ENCODE measurements at regions not wholly inside any gene's neighbourhood (a gene's known extent, or its start where the extent isn't known, plus 50 kb on each side); places are given as distances from the start of the nearest gene placed in this dataset.

DNA sequence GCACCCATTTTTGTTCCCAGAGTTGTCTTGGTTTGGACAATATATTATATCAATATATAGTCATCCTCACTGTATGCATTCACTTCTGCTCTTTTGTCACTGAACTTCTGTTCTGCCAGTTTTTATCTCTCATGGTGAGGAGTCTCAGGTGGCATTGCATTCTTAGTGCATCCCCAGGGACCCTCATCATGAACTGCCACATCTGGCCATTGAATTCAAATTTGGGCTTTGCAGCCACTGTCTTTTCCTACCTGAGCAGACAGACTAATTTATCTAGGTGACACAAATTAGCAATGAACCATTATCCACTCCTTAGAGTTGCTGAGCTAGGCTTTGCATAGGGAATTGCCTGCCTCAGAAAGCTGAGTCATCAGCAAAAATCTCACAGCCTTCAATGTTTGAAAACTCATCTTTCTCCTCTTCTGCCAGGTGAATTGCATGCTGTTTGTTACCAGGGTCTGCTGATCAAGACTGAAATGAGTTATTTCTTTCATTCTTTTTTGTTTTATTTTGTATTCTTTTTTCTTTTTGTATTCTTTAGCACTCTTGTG is 316.8 kb upstream of the MTPN start:
- TF ChIP-seq POLR2A (IDR thresholded peaks at IDR 0.05; ENCODE audit: extremely low read depth, insufficient read length): no peak
- TF ChIP-seq, protein P1, sequence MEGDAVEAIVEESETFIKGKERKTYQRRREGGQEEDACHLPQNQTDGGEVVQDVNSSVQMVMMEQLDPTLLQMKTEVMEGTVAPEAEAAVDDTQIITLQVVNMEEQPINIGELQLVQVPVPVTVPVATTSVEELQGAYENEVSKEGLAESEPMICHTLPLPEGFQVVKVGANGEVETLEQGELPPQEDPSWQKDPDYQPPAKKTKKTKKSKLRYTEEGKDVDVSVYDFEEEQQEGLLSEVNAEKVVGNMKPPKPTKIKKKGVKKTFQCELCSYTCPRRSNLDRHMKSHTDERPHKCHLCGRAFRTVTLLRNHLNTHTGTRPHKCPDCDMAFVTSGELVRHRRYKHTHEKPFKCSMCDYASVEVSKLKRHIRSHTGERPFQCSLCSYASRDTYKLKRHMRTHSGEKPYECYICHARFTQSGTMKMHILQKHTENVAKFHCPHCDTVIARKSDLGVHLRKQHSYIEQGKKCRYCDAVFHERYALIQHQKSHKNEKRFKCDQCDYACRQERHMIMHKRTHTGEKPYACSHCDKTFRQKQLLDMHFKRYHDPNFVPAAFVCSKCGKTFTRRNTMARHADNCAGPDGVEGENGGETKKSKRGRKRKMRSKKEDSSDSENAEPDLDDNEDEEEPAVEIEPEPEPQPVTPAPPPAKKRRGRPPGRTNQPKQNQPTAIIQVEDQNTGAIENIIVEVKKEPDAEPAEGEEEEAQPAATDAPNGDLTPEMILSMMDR (IDR thresholded peaks at IDR 0.05; ENCODE audit: low read depth, low read length): no peak
- TF ChIP-seq, protein P2, sequence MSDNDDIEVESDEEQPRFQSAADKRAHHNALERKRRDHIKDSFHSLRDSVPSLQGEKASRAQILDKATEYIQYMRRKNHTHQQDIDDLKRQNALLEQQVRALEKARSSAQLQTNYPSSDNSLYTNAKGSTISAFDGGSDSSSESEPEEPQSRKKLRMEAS (IDR thresholded peaks at IDR 0.05; ENCODE audit: low read depth, low read length): no peak
- no peak for TF ChIP-seq MYC (IDR thresholded peaks at IDR 0.05; ENCODE audit: low read depth, low read length)

DNA sequence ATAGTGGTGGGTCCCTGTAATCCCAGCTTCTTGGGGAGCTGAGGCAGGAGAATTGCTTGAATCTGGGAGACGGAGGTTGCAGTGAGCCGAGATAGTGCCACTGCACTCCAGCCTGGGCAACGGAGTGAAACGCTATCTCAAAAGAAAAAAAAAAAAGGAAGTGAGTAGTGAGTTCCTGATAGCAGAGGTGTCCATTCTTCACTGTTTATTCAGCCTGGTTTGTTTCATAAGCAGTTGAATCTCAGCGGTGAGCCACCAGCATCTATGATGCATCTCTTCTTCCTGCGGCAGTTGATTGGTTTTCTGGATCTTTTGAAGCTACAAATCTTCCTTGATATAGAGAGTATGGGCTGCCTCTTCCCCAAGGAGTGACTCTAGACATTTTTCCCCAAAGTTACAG is 316.1 kb upstream of the MTPN start:
- DNase-seq (ENCODE audit: low read depth): no peak
- H3K4me3 ChIP-seq (ENCODE audit: low read depth, low read length): no peak overlapping the region
- TF ChIP-seq, protein P1 (IDR thresholded peaks at IDR 0.05; ENCODE audit: low read depth, low read length): no peak
- TF ChIP-seq, protein P2 (IDR thresholded peaks at IDR 0.05; ENCODE audit: low read depth, low read length): no peak
- no peak for TF ChIP-seq POLR2A (IDR thresholded peaks at IDR 0.05; ENCODE audit: extremely low read depth, insufficient read length)

More for the DNA sequence above, 316.8 kb upstream of the MTPN start:
- no peak overlapping the region for H3K4me3 ChIP-seq (ENCODE audit: low read depth, low read length)
- DNase-seq (ENCODE audit: low read depth): no peak

DNA sequence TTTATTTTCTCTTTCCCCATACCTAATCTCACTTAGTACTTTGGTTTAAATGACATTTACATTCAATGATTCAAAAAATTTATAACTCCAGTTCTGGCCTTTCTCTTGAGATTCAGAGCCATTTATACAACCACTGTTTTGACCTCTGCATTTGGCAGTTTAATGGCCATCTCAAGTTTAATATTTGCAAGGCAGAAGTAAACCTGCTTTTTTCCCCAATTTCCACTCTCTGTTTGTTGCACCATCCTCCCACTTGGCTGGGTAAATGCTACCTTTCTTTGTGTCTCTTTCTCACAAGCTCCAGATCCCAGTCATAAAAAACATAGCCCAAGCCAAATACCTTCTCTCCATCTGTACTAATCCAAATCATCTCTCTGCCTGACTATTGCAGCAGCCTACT is 315.2 kb upstream of the MTPN start:
- no peak overlapping the region for H3K4me3 ChIP-seq (ENCODE audit: low read depth, low read length)
- DNase-seq (ENCODE audit: low read depth): no peak
- TF ChIP-seq, protein P1 (IDR thresholded peaks at IDR 0.05; ENCODE audit: low read depth, low read length): no peak
- TF ChIP-seq MYC (IDR thresholded peaks at IDR 0.05; ENCODE audit: low read depth, low read length) (no peak), POLR2A (IDR thresholded peaks at IDR 0.05; ENCODE audit: extremely low read depth, insufficient read length) (no peak)
- TF ChIP-seq, protein P2 (IDR thresholded peaks at IDR 0.05; ENCODE audit: low read depth, low read length): no peak

DNA sequence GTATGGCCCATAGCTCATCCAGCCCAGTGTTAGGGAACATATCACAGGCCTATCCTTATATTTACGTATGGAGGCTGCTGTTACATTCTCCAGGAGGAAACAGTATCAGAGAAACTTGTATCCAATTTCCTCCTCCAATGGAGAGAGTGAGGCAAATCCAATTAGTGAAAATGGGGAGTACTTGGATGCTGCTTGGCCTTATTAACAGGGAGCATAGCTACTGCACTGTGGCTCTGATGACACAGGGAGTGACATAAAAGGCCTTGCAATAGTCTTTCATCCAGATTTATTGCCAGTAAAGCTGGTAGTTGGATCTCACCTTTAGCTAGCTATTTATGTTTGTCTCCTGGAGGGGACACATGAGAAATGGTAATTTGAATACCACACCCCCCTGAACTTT is 313.2 kb upstream of the MTPN start:
- no peak overlapping the region for H3K4me3 ChIP-seq (ENCODE audit: low read depth, low read length)
- no peak for DNase-seq (ENCODE audit: low read depth)

DNA sequence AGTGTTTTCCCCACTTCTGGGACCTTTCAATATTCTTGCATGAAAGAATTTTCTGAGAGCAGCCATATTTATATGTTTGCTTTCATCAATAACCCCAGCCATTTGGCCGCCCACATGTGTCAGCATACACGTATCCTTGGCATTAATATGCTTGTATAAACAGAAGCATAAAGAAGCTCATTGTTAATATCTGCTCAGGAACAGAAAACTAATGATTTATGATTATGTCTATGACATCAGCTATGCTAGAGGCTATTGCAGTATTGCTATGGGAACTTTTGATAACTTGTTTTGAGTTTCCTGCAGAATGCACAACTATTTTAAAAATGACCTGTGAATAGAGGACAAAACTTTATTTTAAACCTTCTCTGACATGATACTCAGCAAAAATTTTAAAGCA is 300.9 kb upstream of the MTPN start:
- DNase-seq (ENCODE audit: low read depth): no peak

More for the DNA sequence above, 313.2 kb upstream of the MTPN start:
- TF ChIP-seq, protein P2 (IDR thresholded peaks at IDR 0.05; ENCODE audit: low read depth, low read length): no peak
- TF ChIP-seq MYC (IDR thresholded peaks at IDR 0.05; ENCODE audit: low read depth, low read length) (no peak), POLR2A (IDR thresholded peaks at IDR 0.05; ENCODE audit: extremely low read depth, insufficient read length) (no peak)
- TF ChIP-seq, protein P1 (IDR thresholded peaks at IDR 0.05; ENCODE audit: low read depth, low read length): no peak

More for the DNA sequence above, 300.9 kb upstream of the MTPN start:
- H3K4me3 ChIP-seq (ENCODE audit: low read depth, low read length): no peak overlapping the region
- TF ChIP-seq MYC (IDR thresholded peaks at IDR 0.05; ENCODE audit: low read depth, low read length) (no peak), POLR2A (IDR thresholded peaks at IDR 0.05; ENCODE audit: extremely low read depth, insufficient read length) (no peak)
- TF ChIP-seq, protein P2 (IDR thresholded peaks at IDR 0.05; ENCODE audit: low read depth, low read length): no peak
- TF ChIP-seq, protein P1 (IDR thresholded peaks at IDR 0.05; ENCODE audit: low read depth, low read length): no peak

Measured in NB4 (cell line).